ENCODE measurements at regions not wholly inside any gene's neighbourhood (a gene's known extent, or its start where the extent isn't known, plus 50 kb on each side); places are given as distances from the start of the nearest gene placed in this dataset.
"Not testable (repeated sequence)": the region's sequence is repeated elsewhere in the genome, so short reads cannot be mapped to it uniquely, and the experiment has no call there.

DNA sequence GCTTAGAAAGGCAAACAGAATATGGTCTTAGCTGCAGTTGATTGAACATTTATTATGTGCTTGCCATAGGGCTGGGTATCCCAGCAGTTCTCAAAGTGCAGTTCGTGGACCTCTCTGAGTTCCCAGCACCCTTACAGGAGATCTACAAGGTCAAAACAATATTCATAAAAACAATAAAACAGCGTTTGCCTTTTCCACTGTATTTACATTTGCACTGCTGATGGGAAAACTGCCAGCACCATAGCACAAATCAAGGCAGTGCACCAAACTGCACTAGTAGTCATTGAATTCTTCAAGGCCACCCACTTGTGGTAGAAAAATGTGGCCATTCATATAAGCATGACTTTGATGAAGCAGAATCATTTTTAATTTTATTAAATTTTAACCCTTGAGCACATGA lies 128.1 kb downstream of the CCDC34 start:
- TF ChIP-seq POLR2A (IDR thresholded peaks at IDR 0.05; ENCODE audit: low read depth, low read length) (no peak), PAX5 (IDR thresholded peaks at IDR 0.05; ENCODE audit: insufficient read depth, low read length, severe bottlenecking) (no peak), POU2F2 (IDR thresholded peaks at IDR 0.05; ENCODE audit: low read depth, low read length) (no peak), SPI1 (IDR thresholded peaks at IDR 0.05; ENCODE audit: low read depth, low read length) (no peak), POLR2AphosphoS5 (IDR thresholded peaks at IDR 0.05; ENCODE audit: low read depth, low read length) (no peak), TAF1 (IDR thresholded peaks at IDR 0.05; ENCODE audit: low read depth, low read length) (no peak)
- FAIRE-seq (peak; percentile 5), DNase-seq (ENCODE audit: insufficient read length, low spot score) (no peak)

GRCh38 chr11:27234043-27234668 lies 128.9 kb downstream of the CCDC34 start:
- peak; percentile 76 for TF ChIP-seq POU2F2 (IDR thresholded peaks at IDR 0.05; ENCODE audit: low read depth, low read length)
- TF ChIP-seq TAF1 (IDR thresholded peaks at IDR 0.05; ENCODE audit: low read depth, low read length): peak; percentile 24; the same call in 1 of the 2 replicates
- peak; percentile 94 for TF ChIP-seq SPI1 (IDR thresholded peaks at IDR 0.05; ENCODE audit: low read depth, low read length)
- TF ChIP-seq POLR2AphosphoS5 (IDR thresholded peaks at IDR 0.05; ENCODE audit: low read depth, low read length): no peak
- peak; percentile 86 for TF ChIP-seq PAX5 (IDR thresholded peaks at IDR 0.05; ENCODE audit: insufficient read depth, low read length, severe bottlenecking)
- TF ChIP-seq POLR2A (IDR thresholded peaks at IDR 0.05; ENCODE audit: low read depth, low read length): peak; percentile 53; the same call in 1 of the 2 replicates
- FAIRE-seq (peak; percentile 91), DNase-seq (ENCODE audit: insufficient read length, low spot score) (peak; percentile 33)

GRCh38 chr11:27233654-27234042 lies 129.4 kb downstream of the CCDC34 start:
- no peak for TF ChIP-seq POLR2A (IDR thresholded peaks at IDR 0.05; ENCODE audit: low read depth, low read length)
- TF ChIP-seq POU2F2 (IDR thresholded peaks at IDR 0.05; ENCODE audit: low read depth, low read length): no peak
- TF ChIP-seq TAF1 (IDR thresholded peaks at IDR 0.05; ENCODE audit: low read depth, low read length): no peak
- TF ChIP-seq PAX5 (IDR thresholded peaks at IDR 0.05; ENCODE audit: insufficient read depth, low read length, severe bottlenecking): no peak
- TF ChIP-seq SPI1 (IDR thresholded peaks at IDR 0.05; ENCODE audit: low read depth, low read length): no peak
- no peak for TF ChIP-seq POLR2AphosphoS5 (IDR thresholded peaks at IDR 0.05; ENCODE audit: low read depth, low read length)
- DNase-seq (ENCODE audit: insufficient read length, low spot score) (no peak), FAIRE-seq (no peak)

- TF ChIP-seq POU2F2 (IDR thresholded peaks at IDR 0.05; ENCODE audit: low read depth, low read length) (no peak), PAX5 (IDR thresholded peaks at IDR 0.05; ENCODE audit: insufficient read depth, low read length, severe bottlenecking) (no peak), TAF1 (IDR thresholded peaks at IDR 0.05; ENCODE audit: low read depth, low read length) (no peak), POLR2AphosphoS5 (IDR thresholded peaks at IDR 0.05; ENCODE audit: low read depth, low read length) (no peak), SPI1 (IDR thresholded peaks at IDR 0.05; ENCODE audit: low read depth, low read length) (no peak), POLR2A (IDR thresholded peaks at IDR 0.05; ENCODE audit: low read depth, low read length) (no peak)
- DNase-seq (ENCODE audit: insufficient read length, low spot score): no peak
- no peak for FAIRE-seq
These were observed 131.5 kb downstream of the CCDC34 start for GRCh38 chr11:27231530-27231929.

DNA sequence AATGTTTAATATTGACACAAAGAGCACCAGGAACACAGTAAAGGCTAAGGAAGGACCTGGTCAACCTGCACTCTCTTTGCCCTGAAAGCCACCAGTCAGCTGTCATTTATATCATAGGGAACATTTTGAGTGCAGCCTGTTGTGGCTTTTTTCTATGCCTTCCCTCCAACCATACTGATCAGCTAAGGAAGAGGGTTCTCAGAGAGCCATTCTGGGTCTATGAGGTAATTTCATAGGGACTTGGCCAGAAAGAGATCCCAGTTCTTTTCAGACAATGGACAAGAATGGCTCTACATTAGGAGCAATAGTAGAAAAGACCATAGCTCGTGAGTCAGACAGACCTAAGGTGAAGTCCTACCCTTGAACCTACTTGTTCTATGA lies 132.8 kb downstream of the CCDC34 start:
- TF ChIP-seq PAX5 (IDR thresholded peaks at IDR 0.05; ENCODE audit: insufficient read depth, low read length, severe bottlenecking): no peak
- no peak for TF ChIP-seq POU2F2 (IDR thresholded peaks at IDR 0.05; ENCODE audit: low read depth, low read length)
- no peak for TF ChIP-seq POLR2A (IDR thresholded peaks at IDR 0.05; ENCODE audit: low read depth, low read length)
- no peak for TF ChIP-seq TAF1 (IDR thresholded peaks at IDR 0.05; ENCODE audit: low read depth, low read length)
- no peak for TF ChIP-seq SPI1 (IDR thresholded peaks at IDR 0.05; ENCODE audit: low read depth, low read length)
- no peak for TF ChIP-seq POLR2AphosphoS5 (IDR thresholded peaks at IDR 0.05; ENCODE audit: low read depth, low read length)
- no peak for DNase-seq (ENCODE audit: insufficient read length, low spot score)
- no peak for FAIRE-seq

- FAIRE-seq: no peak
- no peak for DNase-seq (ENCODE audit: insufficient read length, low spot score)
- TF ChIP-seq POLR2A (IDR thresholded peaks at IDR 0.05; ENCODE audit: low read depth, low read length): no peak
- no peak for TF ChIP-seq PAX5 (IDR thresholded peaks at IDR 0.05; ENCODE audit: insufficient read depth, low read length, severe bottlenecking)
- no peak for TF ChIP-seq TAF1 (IDR thresholded peaks at IDR 0.05; ENCODE audit: low read depth, low read length)
- no peak for TF ChIP-seq SPI1 (IDR thresholded peaks at IDR 0.05; ENCODE audit: low read depth, low read length)
- TF ChIP-seq POLR2AphosphoS5 (IDR thresholded peaks at IDR 0.05; ENCODE audit: low read depth, low read length): no peak
- no peak for TF ChIP-seq POU2F2 (IDR thresholded peaks at IDR 0.05; ENCODE audit: low read depth, low read length)
These were observed 133.4 kb downstream of the CCDC34 start for GRCh38 chr11:27229511-27230191.

DNA sequence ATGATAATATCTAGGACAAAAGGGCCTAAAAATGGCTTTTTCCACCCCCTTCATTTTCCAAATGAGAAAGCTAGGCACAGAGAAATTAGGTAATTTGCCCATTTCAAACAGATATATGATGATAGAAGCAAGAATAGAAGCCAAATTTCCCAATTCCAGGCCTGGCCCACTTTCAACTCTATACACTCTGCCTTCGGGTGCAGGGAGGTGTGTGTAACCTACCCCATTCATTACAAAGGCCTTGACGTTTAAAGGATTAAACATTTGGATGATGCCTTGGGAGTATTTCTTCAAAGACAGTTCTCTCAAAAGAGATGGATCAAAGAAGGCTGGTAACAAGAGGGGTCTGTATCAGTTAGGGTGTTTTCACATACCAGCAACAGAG lies 134.1 kb downstream of the CCDC34 start:
- no peak for TF ChIP-seq TAF1 (IDR thresholded peaks at IDR 0.05; ENCODE audit: low read depth, low read length)
- no peak for TF ChIP-seq POLR2AphosphoS5 (IDR thresholded peaks at IDR 0.05; ENCODE audit: low read depth, low read length)
- no peak for TF ChIP-seq POLR2A (IDR thresholded peaks at IDR 0.05; ENCODE audit: low read depth, low read length)
- no peak for FAIRE-seq
- no peak for DNase-seq (ENCODE audit: insufficient read length, low spot score)

GRCh38 chr11:27228232-27228905 lies 134.6 kb downstream of the CCDC34 start:
- TF ChIP-seq PAX5 (IDR thresholded peaks at IDR 0.05; ENCODE audit: insufficient read depth, low read length, severe bottlenecking): no peak
- no peak for TF ChIP-seq TAF1 (IDR thresholded peaks at IDR 0.05; ENCODE audit: low read depth, low read length)
- no peak for TF ChIP-seq POLR2A (IDR thresholded peaks at IDR 0.05; ENCODE audit: low read depth, low read length)
- TF ChIP-seq POU2F2 (IDR thresholded peaks at IDR 0.05; ENCODE audit: low read depth, low read length): no peak
- TF ChIP-seq SPI1 (IDR thresholded peaks at IDR 0.05; ENCODE audit: low read depth, low read length): no peak
- TF ChIP-seq POLR2AphosphoS5 (IDR thresholded peaks at IDR 0.05; ENCODE audit: low read depth, low read length): no peak
- FAIRE-seq: no peak
- no peak for DNase-seq (ENCODE audit: insufficient read length, low spot score)

- DNase-seq (ENCODE audit: insufficient read length, low spot score) (no peak), FAIRE-seq (no peak)
- TF ChIP-seq POLR2AphosphoS5 (IDR thresholded peaks at IDR 0.05; ENCODE audit: low read depth, low read length): no peak
- TF ChIP-seq POLR2A (IDR thresholded peaks at IDR 0.05; ENCODE audit: low read depth, low read length): no peak
- TF ChIP-seq POU2F2 (IDR thresholded peaks at IDR 0.05; ENCODE audit: low read depth, low read length): no peak
- no peak for TF ChIP-seq SPI1 (IDR thresholded peaks at IDR 0.05; ENCODE audit: low read depth, low read length)
- TF ChIP-seq PAX5 (IDR thresholded peaks at IDR 0.05; ENCODE audit: insufficient read depth, low read length, severe bottlenecking): no peak
- TF ChIP-seq TAF1 (IDR thresholded peaks at IDR 0.05; ENCODE audit: low read depth, low read length): no peak
These were observed 135.3 kb downstream of the CCDC34 start for GRCh38 chr11:27227736-27228135.

DNA sequence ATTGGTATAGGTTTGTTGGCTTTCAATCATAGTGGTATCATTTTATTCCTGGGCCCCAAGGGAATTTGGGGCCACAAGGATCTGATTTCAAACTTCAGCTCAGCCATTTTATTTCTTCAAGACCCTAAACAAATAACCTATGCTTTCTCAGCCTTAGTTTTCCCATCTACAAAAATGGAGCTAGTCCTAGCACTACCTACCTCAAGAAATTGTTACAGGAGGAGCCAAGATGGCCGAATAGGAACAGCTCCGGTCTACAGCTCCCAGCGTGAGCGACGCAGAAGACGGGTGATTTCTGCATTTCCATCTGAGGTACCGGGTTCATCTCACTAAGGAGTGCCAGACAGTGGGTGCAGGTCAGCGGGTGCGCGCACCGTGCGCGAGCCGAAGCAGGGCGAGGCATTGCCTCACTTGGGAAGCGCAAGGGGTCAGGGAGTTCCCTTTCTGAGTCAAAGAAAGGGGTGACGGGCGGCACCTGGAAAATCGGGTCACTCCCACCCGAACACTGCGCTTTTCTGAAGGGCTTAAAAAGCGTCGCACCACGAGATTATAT lies 143.5 kb downstream of the CCDC34 start:
- not testable (repeated sequence) for DNase-seq (ENCODE audit: insufficient read length, low spot score); FAIRE-seq

Measured in GM12891 (cell line).